ENCODE measurements at regions not wholly inside any gene's neighbourhood (a gene's known extent, or its start where the extent isn't known, plus 50 kb on each side); places are given as distances from the start of the nearest gene placed in this dataset.

GRCh38 chr12:78323226-78323625, 492.5 kb downstream of the NAV3 start:
- no peak overlapping the region for H3K4me3 Mint-ChIP-seq
- H3K27me3 Mint-ChIP-seq (ENCODE audit: insufficient read depth), result no peaks in the 10 kb centered on the region
- no peak for DNase-seq
- H3K36me3 Mint-ChIP-seq (ENCODE audit: low read depth), result no peaks in the 10 kb centered on the region
- H3K9me3 Mint-ChIP-seq, result no peaks in the 10 kb centered on the region
- H3K4me1 Mint-ChIP-seq (ENCODE audit: low read depth), result no peaks in the 10 kb centered on the region
- no peak for TF ChIP-seq CTCF (IDR thresholded peaks at IDR 0.05)
- H3K27ac Mint-ChIP-seq, result no peak overlapping the region

GRCh38 chr12:78324234-78324633, 493.5 kb downstream of the NAV3 start:
- DNase-seq, result no peak
- no peaks in the 10 kb centered on the region for H3K27me3 Mint-ChIP-seq (ENCODE audit: insufficient read depth)
- H3K9me3 Mint-ChIP-seq, result no peaks in the 10 kb centered on the region
- no peaks in the 10 kb centered on the region for H3K36me3 Mint-ChIP-seq (ENCODE audit: low read depth)
- TF ChIP-seq CTCF (IDR thresholded peaks at IDR 0.05), result no peak
- no peak overlapping the region for H3K27ac Mint-ChIP-seq
- H3K4me3 Mint-ChIP-seq, result no peak overlapping the region
- H3K4me1 Mint-ChIP-seq (ENCODE audit: low read depth), result no peaks in the 10 kb centered on the region

DNA sequence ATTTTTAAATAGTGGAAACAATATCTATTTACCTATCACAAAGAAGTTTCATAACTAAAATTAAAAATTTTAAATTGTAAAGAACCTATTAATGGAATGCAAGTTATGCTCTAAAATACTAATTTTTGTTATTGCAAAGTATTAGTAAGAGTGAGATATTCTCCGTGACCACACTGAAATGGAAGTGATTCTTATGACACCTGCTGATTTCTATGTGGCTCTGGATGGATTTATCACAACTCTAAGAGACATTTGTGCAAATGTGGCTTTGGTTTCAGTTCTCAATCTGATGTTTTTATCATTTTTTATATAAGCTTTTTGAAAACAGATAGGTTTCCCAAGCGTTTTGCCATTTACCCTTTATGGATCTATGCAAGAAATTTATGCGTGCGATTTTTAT, 497.8 kb downstream of the NAV3 start:
- Mint-ChIP-seq H3K27ac (no peak overlapping the region), H3K4me1 (ENCODE audit: low read depth) (no peaks in the 10 kb centered on the region), H3K4me3 (no peak overlapping the region), H3K36me3 (ENCODE audit: low read depth) (no peaks in the 10 kb centered on the region), H3K27me3 (ENCODE audit: insufficient read depth) (no peaks in the 10 kb centered on the region), H3K9me3 (no peaks in the 10 kb centered on the region)
- no peak for TF ChIP-seq CTCF (IDR thresholded peaks at IDR 0.05)
- no peak for DNase-seq

DNA sequence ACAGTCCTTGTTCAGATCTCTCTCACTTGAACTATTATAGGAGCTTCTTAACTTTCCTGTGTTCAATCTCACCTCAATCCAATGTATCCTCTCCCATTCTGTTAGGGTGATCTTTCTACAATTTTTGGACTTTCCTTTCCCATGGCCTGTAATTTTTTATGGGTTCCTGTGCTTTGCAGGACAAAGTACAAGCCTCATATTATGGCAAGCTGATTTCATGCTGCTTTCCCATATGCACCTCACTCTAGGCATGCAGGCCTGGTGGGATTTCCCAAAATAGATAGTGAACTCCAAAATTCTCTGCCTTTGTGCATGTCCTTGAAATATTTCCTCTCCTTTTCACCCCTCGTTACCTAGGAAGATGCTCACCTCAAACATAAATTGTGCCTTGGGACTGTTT, 499.4 kb downstream of the NAV3 start:
- Mint-ChIP-seq H3K4me1 (ENCODE audit: low read depth) (no peaks in the 10 kb centered on the region), H3K4me3 (no peak overlapping the region), H3K27me3 (ENCODE audit: insufficient read depth) (no peaks in the 10 kb centered on the region), H3K27ac (no peak overlapping the region), H3K36me3 (ENCODE audit: low read depth) (no peaks in the 10 kb centered on the region), H3K9me3 (no peaks in the 10 kb centered on the region)
- no peak for TF ChIP-seq CTCF (IDR thresholded peaks at IDR 0.05)
- no peak for DNase-seq

- H3K27ac Mint-ChIP-seq, result no peak overlapping the region
- H3K36me3 Mint-ChIP-seq (ENCODE audit: low read depth), result no peaks in the 10 kb centered on the region
- no peak for TF ChIP-seq CTCF (IDR thresholded peaks at IDR 0.05)
- H3K4me1 Mint-ChIP-seq (ENCODE audit: low read depth), result no peaks in the 10 kb centered on the region
- no peak for DNase-seq
- H3K27me3 Mint-ChIP-seq (ENCODE audit: insufficient read depth), result no peaks in the 10 kb centered on the region
- no peaks in the 10 kb centered on the region for H3K9me3 Mint-ChIP-seq
- no peak overlapping the region for H3K4me3 Mint-ChIP-seq
Measured at GRCh38 chr12:78331181-78331580, 500.5 kb downstream of the NAV3 start.

DNA sequence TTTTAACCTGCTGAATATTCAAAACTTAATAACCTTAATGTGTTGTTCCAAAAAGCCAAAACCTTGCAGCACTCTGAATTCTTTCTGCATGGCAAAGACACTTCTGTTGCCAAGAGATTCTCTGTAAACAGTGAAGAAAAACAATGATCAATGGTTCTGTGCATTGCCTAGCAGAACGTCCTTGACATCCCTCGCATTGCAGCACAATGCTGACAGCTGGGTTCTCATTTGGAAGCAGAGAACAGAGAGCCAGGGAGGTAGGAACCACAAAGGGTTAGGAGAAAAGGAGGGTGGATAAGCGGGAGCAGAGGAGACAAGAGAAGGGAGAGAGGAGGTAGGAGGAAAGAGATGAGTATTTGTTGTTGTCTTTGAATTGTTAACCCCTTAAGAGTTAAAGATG, 501.1 kb downstream of the NAV3 start:
- Mint-ChIP-seq H3K36me3 (ENCODE audit: low read depth) (no peaks in the 10 kb centered on the region), H3K4me3 (no peak overlapping the region), H3K27ac (no peak overlapping the region), H3K27me3 (ENCODE audit: insufficient read depth) (no peaks in the 10 kb centered on the region), H3K4me1 (ENCODE audit: low read depth) (no peaks in the 10 kb centered on the region), H3K9me3 (no peaks in the 10 kb centered on the region)
- TF ChIP-seq CTCF (IDR thresholded peaks at IDR 0.05), result no peak
- no peak for DNase-seq

All from HFFc6 (cell line).